ENCODE measurements at regions not wholly inside any gene's neighbourhood (a gene's known extent, or its start where the extent isn't known, plus 50 kb on each side); places are given as distances from the start of the nearest gene placed in this dataset.

GRCh38 chr9:108156270-108156998 lies 666.9 kb upstream of the KLF4 start:
- no peaks in the 10 kb centered on the region for H4K20me1 ChIP-seq (ENCODE audit: insufficient read depth, low read length)
- ATAC-seq (ENCODE audit: low read depth), result no peak
- intact Hi-C loops (cut with micrococcal nuclease), result no loop called here

More at GRCh38 chr9:108156270-108156998, 666.9 kb upstream of the KLF4 start:
- H3K56ac ChIP-seq (ENCODE audit: extremely low read depth, insufficient read depth, low read length), result no peak overlapping the region
- no peaks in the 10 kb centered on the region for H3K36me3 ChIP-seq (ENCODE audit: control insufficient read depth, insufficient read depth, low read length)
- H2BK120ac ChIP-seq (ENCODE audit: low read depth, low read length), result no peak overlapping the region
- H3K23ac ChIP-seq (ENCODE audit: low read depth, low read length), result no peak overlapping the region
- no peak overlapping the region for H3K27ac ChIP-seq (ENCODE audit: insufficient read depth, low read length)
- no peak overlapping the region for H3K4me2 ChIP-seq (ENCODE audit: low read depth, low read length)
- BruUV-seq (replicated peaks), result no TSS peak
- ChIA-PET POLR2A (ENCODE audit: unreplicated experiment) (no interaction called here), CTCF (no interaction called here)
- in situ Hi-C loops (cut with MboI; ENCODE audit: low sequenced_read_pairs) (no loop called here), dilution Hi-C loops (cut with HindIII; ENCODE audit: low sequenced_read_pairs, unreplicated experiment) (no loop called here)
- H4K5ac ChIP-seq (ENCODE audit: low read depth, low read length), result no peak overlapping the region
- WGBS, 2 experiments (ENCODE audit: extremely low coverage in 2 of 2, insufficient read length in 1 of 2), result no CpG with 5 or more reads among the region's 5 CpGs
- H3K4me1 ChIP-seq (ENCODE audit: control insufficient read depth, insufficient read depth, low read length), result peaks cover 1% of the 10 kb centered on the region; the same call in 1 of the 2 replicates
- DNase-seq, result no peak
- no peak overlapping the region for H2BK5ac ChIP-seq (ENCODE audit: low read depth, low read length, poor library complexity, severe bottlenecking)
- H3K9me3 ChIP-seq (ENCODE audit: control insufficient read depth, insufficient read depth, low read length), result no peaks in the 10 kb centered on the region
- H3K4ac ChIP-seq (ENCODE audit: low read depth, low read length), result no peak overlapping the region
- no peak overlapping the region for H2AK5ac ChIP-seq (ENCODE audit: low read depth, low read length)
- no peak overlapping the region for H2AFZ ChIP-seq (replicated peaks; ENCODE audit: low read length, poor library complexity)
- no peak overlapping the region for H4K8ac ChIP-seq (ENCODE audit: low read depth in 2 of 2, low read length in 2 of 2)
- TF ChIP-seq POLR2A (IDR thresholded peaks at IDR 0.05; ENCODE audit: low read depth, low read length), result no peak
- H3K9me1 ChIP-seq (ENCODE audit: insufficient read depth, low read length), result no peaks in the 10 kb centered on the region
- H3K18ac ChIP-seq (ENCODE audit: low read depth, low read length), result no peak overlapping the region
- no peak overlapping the region for H3K4me3 ChIP-seq (ENCODE audit: insufficient read depth, low read depth, low read length)
- H2BK20ac ChIP-seq (ENCODE audit: low read depth, low read length), result no peak overlapping the region
- H4K91ac ChIP-seq (ENCODE audit: insufficient read depth, low read depth, low read length), result no peak overlapping the region
- no peaks in the 10 kb centered on the region; the same call in 1 of the 2 replicates for H3K27me3 ChIP-seq (ENCODE audit: control insufficient read depth, insufficient read depth, low read length)
- H2BK15ac ChIP-seq (ENCODE audit: low read depth, low read length), result no peak overlapping the region
- no peak overlapping the region for H3K14ac ChIP-seq (replicated peaks; ENCODE audit: low read depth, low read length)
- no peak overlapping the region for H2AK9ac ChIP-seq (replicated peaks; ENCODE audit: low read depth, low read length, poor library complexity)
- H3K79me1 ChIP-seq (ENCODE audit: low read depth in 1 of 2, low read length in 2 of 2), result no peaks in the 10 kb centered on the region
- no peak overlapping the region for H3K9ac ChIP-seq (ENCODE audit: low read depth, low read length)
